Activated CD8-positive, alpha-beta T cell treated with anti-CD3 and anti-CD28 coated beads, Interleukin-2, amount 10 ng/mL, durations not matched to agents 7 days and 5 days (primary cell): ENCODE measurements at regions not wholly inside any gene's neighbourhood (a gene's known extent, or its start where the extent isn't known, plus 50 kb on each side); places are given as distances from the start of the nearest gene placed in this dataset.

Source experiments
- ATAC-seq: fragments of 150-1000 bp; cut with Tn5 transposase; one replicate; pipeline ENCODE4 v1.10.0; 2021; ENCODE audit warnings: moderate library complexity
- CTCF ChIA-PET: fragments of 350-600 bp; sonication (Branson Sonifier 250); formaldehyde crosslinking; loops from one replicate; lab custom pipeline; 2021; ENCODE audit warnings: antibody characterized with exemption; lab: Charles Lee
- POLR2A ChIA-PET: fragments of 350-600 bp; sonication (Branson Sonifier 250); formaldehyde crosslinking; loops from one replicate; lab custom pipeline; 2021; ENCODE audit warnings: antibody characterized with exemption; lab: Charles Lee
- DNase-seq: peaks from one replicate; pipeline ENCODE4 v3.0.0-alpha.2; 2020
- H3K27ac Mint-ChIP-seq: one replicate; pipeline ENCODE4 v1.8.0; 2021; ENCODE audit warnings: mild to moderate bottlenecking, mixed read lengths
- H3K27me3 Mint-ChIP-seq: one replicate; pipeline ENCODE4 v1.8.0; 2021; ENCODE audit warnings: low read depth, mixed read lengths
- H3K36me3 Mint-ChIP-seq: one replicate; pipeline ENCODE4 v1.8.0; 2021; ENCODE audit warnings: low read depth, mixed read lengths
- H3K4me1 Mint-ChIP-seq: one replicate; pipeline ENCODE4 v1.8.0; 2021; ENCODE audit warnings: low read depth, mixed read lengths
- H3K4me3 Mint-ChIP-seq: one replicate; pipeline ENCODE4 v1.8.0; 2021; ENCODE audit warnings: mild to moderate bottlenecking, mixed read lengths
- H3K9me3 Mint-ChIP-seq: one replicate; pipeline ENCODE4 v1.8.0; 2022; ENCODE audit warnings: mixed read lengths; ENCODE audit not compliant: insufficient read depth

DNA sequence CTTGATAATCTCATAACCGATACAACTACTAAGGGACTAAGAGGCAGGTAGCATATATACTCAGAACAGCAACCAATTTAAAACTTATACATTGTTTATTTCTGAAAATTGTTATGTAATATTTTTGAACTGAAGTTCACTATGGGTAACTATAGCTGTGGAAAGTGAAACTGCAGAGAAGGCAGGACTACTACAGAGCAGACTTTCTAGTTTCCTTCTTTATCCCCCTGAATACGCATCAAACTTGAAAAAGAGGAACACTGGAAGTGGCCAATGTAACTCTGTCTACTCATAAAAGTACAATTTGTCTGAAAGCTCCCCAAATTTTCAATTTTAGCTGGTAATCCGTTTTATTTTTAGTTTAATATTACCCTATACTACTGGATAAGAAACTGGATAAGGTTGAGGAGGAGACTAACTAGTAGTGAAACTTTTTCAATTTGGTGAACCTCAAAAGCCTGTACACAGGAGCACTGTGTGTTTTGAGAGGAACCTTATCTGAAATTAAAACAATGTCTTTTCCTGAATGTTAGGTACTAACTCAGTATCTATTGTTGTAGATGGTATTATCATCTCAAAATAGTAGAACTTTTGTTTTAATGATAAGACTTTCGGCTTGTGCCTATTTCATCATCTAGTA lies 225.8 kb downstream of the GABRG1 start:
- no peaks in the 10 kb centered on the region for H3K4me1 Mint-ChIP-seq
- no peaks in the 10 kb centered on the region for H3K36me3 Mint-ChIP-seq
- ATAC-seq (no peak), DNase-seq (no peak)
- no peak overlapping the region for H3K4me3 Mint-ChIP-seq
- ChIA-PET CTCF (no interaction called here), POLR2A (no interaction called here)
- H3K9me3 Mint-ChIP-seq: peaks cover 20% of the 10 kb centered on the region
- no peak overlapping the region for H3K27ac Mint-ChIP-seq
- H3K27me3 Mint-ChIP-seq: no peaks in the 10 kb centered on the region

DNA sequence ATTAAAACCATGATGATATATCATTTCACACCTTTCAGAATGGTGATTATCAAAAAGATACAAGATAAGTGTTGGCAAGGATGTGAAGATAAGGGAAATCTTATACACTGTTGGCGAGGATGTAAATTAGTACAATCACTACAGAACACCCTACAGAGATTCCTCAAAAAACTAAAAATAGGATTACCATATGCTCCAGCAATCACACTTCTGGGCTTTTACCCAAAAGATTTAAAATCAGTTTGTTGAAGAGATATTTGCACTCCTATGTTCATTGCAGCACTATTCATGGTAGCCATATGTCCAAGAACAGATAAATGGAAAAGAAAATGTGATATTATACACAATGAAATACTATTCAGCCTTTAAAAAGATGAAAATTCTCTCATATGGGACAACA lies 240.4 kb downstream of the GABRG1 start:
- CTCF ChIA-PET: no interaction called here
- H3K9me3 Mint-ChIP-seq: peaks cover 32% of the 10 kb centered on the region

DNA sequence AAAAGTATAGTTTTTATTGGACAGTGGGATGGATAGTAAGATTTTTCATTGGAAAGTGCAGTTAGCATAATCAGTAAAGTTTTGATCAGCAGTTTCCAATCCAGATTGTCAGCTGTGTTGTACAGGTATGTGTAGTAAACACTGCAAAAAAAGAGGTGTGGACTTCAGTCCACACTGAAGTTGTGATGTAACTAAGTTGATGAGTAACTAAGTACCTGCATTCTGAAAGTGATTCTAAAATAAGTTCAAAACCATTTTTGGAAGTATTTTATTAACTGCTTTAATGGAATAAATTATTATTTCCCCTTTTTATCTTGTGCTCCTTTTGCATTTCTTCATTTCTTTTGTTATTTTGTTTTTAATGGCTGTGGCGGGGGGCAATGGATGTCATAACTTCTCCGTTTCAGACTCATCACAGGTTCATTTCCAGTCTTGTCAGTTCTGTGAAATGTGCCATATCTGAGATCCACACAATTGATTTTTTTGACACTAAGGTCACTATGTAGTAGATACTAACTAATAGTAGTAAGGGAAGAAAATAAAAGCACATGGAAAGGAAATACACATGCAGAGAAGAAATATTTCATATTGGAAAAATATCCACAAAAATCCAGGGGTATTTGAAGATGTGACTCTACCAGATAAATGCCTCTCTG lies 247.5 kb downstream of the GABRG1 start:
- Mint-ChIP-seq H3K27me3 (no peaks in the 10 kb centered on the region), H3K27ac (no peak overlapping the region), H3K4me3 (no peak overlapping the region), H3K36me3 (no peaks in the 10 kb centered on the region), H3K9me3 (peaks cover 6% of the 10 kb centered on the region), H3K4me1 (no peaks in the 10 kb centered on the region)
- POLR2A ChIA-PET: no interaction called here
- CTCF ChIA-PET: no interaction called here
- ATAC-seq (no peak), DNase-seq (no peak)

More for the DNA sequence above, 240.4 kb downstream of the GABRG1 start:
- no peak overlapping the region for H3K4me3 Mint-ChIP-seq
- no peak overlapping the region for H3K27ac Mint-ChIP-seq
- H3K36me3 Mint-ChIP-seq: no peaks in the 10 kb centered on the region
- POLR2A ChIA-PET: no interaction called here
- no peak for ATAC-seq
- H3K27me3 Mint-ChIP-seq: no peaks in the 10 kb centered on the region
- DNase-seq: no peak
- H3K4me1 Mint-ChIP-seq: no peaks in the 10 kb centered on the region

DNA sequence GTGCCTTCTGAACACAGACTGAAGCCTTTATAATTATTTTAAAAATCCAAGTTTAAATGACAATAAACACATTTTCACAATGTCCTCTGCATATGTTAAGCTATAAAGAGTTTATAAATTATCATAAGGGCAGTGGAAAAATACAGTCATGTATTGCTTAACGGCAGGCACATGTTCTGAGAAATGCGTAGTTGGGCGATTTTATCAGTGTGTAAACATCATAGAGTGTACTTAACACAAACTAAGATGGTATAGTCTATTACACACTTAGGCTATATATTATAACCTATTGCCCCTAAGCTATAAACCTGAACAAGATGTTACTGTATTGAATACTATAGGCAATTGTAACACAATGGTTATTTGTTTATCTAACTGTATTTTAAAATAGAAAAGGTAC lies 254.7 kb downstream of the GABRG1 start:
- H3K27me3 Mint-ChIP-seq: no peaks in the 10 kb centered on the region
- no peaks in the 10 kb centered on the region for H3K4me1 Mint-ChIP-seq
- no peak overlapping the region for H3K27ac Mint-ChIP-seq
- DNase-seq: no peak
- H3K4me3 Mint-ChIP-seq: no peak overlapping the region
- CTCF ChIA-PET: no interaction called here
- H3K36me3 Mint-ChIP-seq: no peaks in the 10 kb centered on the region
- POLR2A ChIA-PET: no interaction called here
- ATAC-seq: no peak
- H3K9me3 Mint-ChIP-seq: peaks cover 3% of the 10 kb centered on the region

DNA sequence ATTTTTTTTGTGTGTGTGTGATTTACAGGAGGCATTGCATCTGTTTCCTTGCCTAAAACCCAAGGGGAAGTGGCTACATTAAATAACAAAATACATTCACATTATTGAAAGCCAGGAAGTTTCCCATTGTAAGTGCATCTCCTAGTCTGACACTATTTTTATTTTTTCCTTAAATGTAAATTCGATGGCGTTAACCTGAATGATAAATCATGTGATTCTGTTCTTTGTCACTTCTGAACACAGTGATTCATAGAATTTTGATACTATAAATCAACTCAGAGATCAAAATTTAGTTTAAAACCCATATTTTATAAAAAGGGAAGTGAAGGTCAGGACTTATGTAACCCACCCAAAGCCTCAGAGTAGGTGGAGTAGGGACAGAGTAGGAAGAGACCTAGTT lies 258.1 kb downstream of the GABRG1 start:
- H3K27ac Mint-ChIP-seq: no peak overlapping the region
- H3K4me3 Mint-ChIP-seq: no peak overlapping the region
- H3K4me1 Mint-ChIP-seq: no peaks in the 10 kb centered on the region
- no peak for ATAC-seq
- H3K36me3 Mint-ChIP-seq: no peaks in the 10 kb centered on the region
- peaks cover 3% of the 10 kb centered on the region for H3K9me3 Mint-ChIP-seq
- H3K27me3 Mint-ChIP-seq: no peaks in the 10 kb centered on the region
- no peak for DNase-seq
- ChIA-PET CTCF (no interaction called here), POLR2A (no interaction called here)

DNA sequence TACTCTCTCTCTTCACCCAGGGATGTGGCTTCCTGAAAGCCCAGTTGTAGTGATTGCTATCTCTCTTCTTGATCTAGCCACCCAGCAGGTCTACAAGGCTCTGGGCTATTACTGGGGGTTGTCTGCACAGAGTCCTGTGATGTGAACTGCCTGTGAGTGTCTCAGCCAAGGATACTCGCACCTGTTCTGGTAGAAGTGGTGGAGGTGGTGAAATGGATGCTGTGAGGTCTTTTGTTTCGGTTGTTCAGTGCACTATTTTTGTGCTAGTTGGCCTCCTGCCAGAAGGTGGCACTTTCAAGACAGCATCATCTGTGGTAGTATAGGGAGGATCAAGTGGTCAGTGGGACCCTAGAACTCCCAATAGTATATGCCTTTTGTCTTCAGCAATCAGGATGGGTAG lies 268.0 kb downstream of the GABRG1 start:
- H3K4me3 Mint-ChIP-seq: no peak overlapping the region
- ATAC-seq: no peak
- ChIA-PET CTCF (no interaction called here), POLR2A (no interaction called here)
- peaks cover 13% of the 10 kb centered on the region for H3K9me3 Mint-ChIP-seq
- H3K27me3 Mint-ChIP-seq: no peaks in the 10 kb centered on the region
- no peak for DNase-seq
- no peak overlapping the region for H3K27ac Mint-ChIP-seq
- H3K4me1 Mint-ChIP-seq: no peaks in the 10 kb centered on the region
- no peaks in the 10 kb centered on the region for H3K36me3 Mint-ChIP-seq

DNA sequence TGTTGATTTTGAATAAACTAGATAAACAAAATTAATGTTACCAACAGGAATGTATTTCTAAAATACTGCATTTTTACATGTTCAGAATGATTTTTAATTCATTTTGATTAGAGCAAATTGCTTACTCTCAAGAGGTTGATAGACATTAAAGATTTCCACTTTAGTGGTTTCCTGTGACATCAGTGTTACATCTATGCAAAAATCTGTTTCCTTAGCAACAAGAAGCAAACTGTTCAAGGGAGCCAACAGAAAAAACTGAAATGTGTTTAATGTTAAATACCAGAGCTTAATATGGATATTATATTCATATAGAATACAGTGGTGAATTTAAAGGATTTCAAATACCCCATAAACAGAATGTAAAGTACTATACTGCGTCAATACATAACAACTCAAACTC lies 277.8 kb downstream of the GABRG1 start:
- Mint-ChIP-seq H3K4me1 (no peaks in the 10 kb centered on the region), H3K27ac (no peak overlapping the region), H3K27me3 (no peaks in the 10 kb centered on the region), H3K36me3 (no peaks in the 10 kb centered on the region), H3K4me3 (no peak overlapping the region), H3K9me3 (no peaks in the 10 kb centered on the region)
- DNase-seq (no peak), ATAC-seq (no peak)
- CTCF ChIA-PET: no interaction called here
- POLR2A ChIA-PET: no interaction called here

DNA sequence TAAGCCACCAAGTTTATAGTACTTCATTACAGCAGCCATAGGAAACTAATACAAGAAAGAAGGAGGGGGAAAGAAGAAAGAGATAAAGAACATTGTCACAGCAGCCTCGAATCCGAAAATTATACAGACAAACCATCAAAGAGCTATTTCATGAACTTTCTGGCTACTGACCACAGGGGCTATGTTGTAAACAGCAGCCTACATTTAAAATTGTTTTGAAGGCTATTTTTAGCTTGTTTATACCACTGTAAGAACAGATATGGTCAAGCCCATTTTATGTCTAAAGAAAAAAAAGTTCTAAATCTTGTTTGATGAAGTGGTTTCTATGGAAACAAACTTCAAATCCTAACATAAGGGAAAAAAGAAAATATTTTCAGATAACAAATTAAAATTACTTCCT lies 282.1 kb downstream of the GABRG1 start:
- Mint-ChIP-seq H3K4me1 (no peaks in the 10 kb centered on the region), H3K27ac (no peak overlapping the region), H3K36me3 (no peaks in the 10 kb centered on the region), H3K27me3 (no peaks in the 10 kb centered on the region), H3K9me3 (no peaks in the 10 kb centered on the region), H3K4me3 (no peak overlapping the region)
- ChIA-PET CTCF (no interaction called here), POLR2A (no interaction called here)
- DNase-seq: no peak
- ATAC-seq: no peak

DNA sequence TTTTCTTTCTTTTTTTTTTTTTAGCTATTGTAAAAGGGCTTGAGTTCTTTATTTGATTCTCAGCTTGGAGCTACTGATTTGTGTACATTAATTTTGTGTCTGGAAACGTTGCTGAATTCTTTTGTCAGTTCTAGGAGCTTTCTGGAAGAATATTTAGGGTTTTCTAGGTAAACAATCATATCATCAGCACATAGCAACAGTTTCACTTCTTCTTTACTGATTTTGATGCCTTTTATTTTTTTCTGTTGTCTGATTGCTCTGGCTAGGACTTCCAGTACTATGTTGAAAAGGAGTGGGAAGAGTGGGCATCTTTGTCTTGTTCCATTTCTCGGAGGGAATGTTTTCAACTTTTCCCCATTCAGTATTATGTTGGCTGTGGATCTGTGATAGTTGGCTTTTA lies 292.2 kb downstream of the GABRG1 start:
- Mint-ChIP-seq H3K36me3 (no peaks in the 10 kb centered on the region), H3K27ac (no peak overlapping the region), H3K27me3 (no peaks in the 10 kb centered on the region), H3K9me3 (peaks cover 42% of the 10 kb centered on the region), H3K4me3 (no peak overlapping the region), H3K4me1 (no peaks in the 10 kb centered on the region)
- no peak for DNase-seq
- CTCF ChIA-PET: no interaction called here
- ATAC-seq: no peak
- POLR2A ChIA-PET: no interaction called here

DNA sequence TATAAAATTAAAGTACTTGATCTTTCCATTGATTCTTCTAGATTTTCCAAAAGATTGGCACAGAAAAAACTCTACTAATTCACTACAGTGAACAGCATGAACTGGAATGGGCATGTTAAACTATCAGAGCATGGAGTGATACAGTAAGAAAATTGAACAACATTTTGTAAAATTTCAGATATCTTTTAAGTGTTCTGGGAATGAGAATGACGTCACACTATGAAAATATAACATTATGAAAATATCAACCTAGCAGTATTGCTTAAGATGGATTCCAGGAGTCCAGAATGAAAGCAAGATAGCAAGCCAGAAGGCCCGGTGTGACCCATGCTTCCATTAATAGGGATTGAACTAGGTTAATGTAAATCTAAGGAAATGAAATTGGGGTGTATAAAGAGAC lies 319.9 kb downstream of the GABRG1 start:
- H3K27ac Mint-ChIP-seq: no peak overlapping the region
- no peak overlapping the region for H3K4me3 Mint-ChIP-seq
- H3K36me3 Mint-ChIP-seq: no peaks in the 10 kb centered on the region
- ChIA-PET CTCF (no interaction called here), POLR2A (no interaction called here)
- no peak for DNase-seq
- H3K27me3 Mint-ChIP-seq: no peaks in the 10 kb centered on the region
- H3K9me3 Mint-ChIP-seq: peaks cover 3% of the 10 kb centered on the region
- no peak for ATAC-seq
- no peaks in the 10 kb centered on the region for H3K4me1 Mint-ChIP-seq

DNA sequence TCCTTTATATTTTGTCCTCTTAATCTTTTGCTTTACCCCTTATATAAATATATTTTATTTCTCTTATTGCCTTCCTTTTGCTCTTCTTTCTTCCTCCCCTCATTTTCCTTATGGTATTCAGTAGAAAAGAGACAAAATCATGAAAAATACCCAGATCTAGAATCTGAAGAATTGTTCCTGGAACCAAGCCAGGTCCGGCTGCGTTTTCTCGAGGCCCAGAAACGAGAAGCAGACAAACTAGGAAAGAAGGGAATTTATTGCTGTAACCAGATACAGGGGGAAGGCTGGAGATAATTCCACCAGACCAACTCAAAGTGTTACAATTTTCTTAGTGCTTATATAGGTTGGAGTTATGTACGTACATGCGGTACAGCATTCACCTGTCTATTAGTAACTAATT lies 328.7 kb downstream of the GABRG1 start:
- CTCF ChIA-PET: no interaction called here
- peaks cover 18% of the 10 kb centered on the region for H3K9me3 Mint-ChIP-seq
- POLR2A ChIA-PET: no interaction called here
- H3K4me1 Mint-ChIP-seq: no peaks in the 10 kb centered on the region
- no peak overlapping the region for H3K27ac Mint-ChIP-seq
- DNase-seq (no peak), ATAC-seq (no peak)
- no peaks in the 10 kb centered on the region for H3K36me3 Mint-ChIP-seq
- H3K4me3 Mint-ChIP-seq: no peak overlapping the region
- H3K27me3 Mint-ChIP-seq: no peaks in the 10 kb centered on the region

DNA sequence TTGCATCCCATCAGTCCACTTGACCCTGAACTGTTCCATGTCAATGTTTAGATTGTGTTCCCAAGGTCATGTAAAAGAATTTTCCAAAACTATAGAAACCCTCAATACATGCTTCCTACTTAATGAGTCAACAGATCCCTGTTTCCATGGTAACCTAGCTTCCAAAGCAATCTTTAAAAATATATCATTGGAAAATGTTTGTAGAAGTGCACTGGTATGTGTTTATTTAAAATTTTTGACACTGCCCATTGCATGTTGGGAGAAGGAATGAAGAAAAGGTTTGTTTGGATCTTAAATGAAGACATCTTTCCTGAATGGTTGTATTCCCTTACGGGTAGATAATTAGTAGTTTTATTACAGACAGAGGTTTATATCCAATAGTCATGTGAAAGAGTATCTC lies 345.3 kb downstream of the GABRG1 start:
- Mint-ChIP-seq H3K27me3 (no peaks in the 10 kb centered on the region), H3K4me1 (no peaks in the 10 kb centered on the region), H3K27ac (no peak overlapping the region), H3K9me3 (peaks cover 6% of the 10 kb centered on the region), H3K36me3 (no peaks in the 10 kb centered on the region), H3K4me3 (no peak overlapping the region)
- ATAC-seq: no peak
- ChIA-PET POLR2A (no interaction called here), CTCF (no interaction called here)
- DNase-seq: no peak

DNA sequence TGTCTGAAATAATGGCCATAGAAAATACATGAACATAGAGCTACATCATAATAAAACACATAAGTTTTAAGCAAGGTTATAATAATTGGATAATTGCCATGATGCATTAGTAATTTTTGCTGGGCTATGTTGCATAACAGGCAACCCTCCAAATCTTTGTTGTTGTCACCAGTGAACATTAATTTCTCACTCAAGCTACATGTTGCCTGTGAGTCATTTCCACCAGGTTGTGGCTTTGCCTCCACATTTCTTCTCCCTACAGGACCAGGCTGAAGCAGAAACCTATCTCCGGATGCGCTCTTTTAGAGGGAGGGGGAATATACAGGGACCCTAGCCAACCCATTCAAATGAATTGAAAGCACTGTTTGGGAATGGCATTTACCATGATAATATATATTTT lies 347.7 kb downstream of the GABRG1 start:
- Mint-ChIP-seq H3K27ac (no peak overlapping the region), H3K9me3 (peaks cover 6% of the 10 kb centered on the region), H3K4me1 (no peaks in the 10 kb centered on the region), H3K4me3 (no peak overlapping the region), H3K27me3 (no peaks in the 10 kb centered on the region), H3K36me3 (no peaks in the 10 kb centered on the region)
- CTCF ChIA-PET: no interaction called here
- ATAC-seq: no peak
- POLR2A ChIA-PET: no interaction called here
- DNase-seq: no peak
